GM13977 (cell line): ENCODE measurements at regions not wholly inside any gene's neighbourhood (a gene's known extent, or its start where the extent isn't known, plus 50 kb on each side); places are given as distances from the start of the nearest gene placed in this dataset.

Experiments used
- DNase-seq: peaks from one replicate; pipeline ENCODE4 v3.0.0; 2012; ENCODE audit warnings: low spot score
- CTCF ChIP-seq: IDR thresholded peaks from 2 replicates; pipeline ENCODE4 v1.5.1; 2012; ENCODE audit warnings: mild to moderate bottlenecking, control low read depth; ENCODE audit not compliant: insufficient read depth; ENCODE audit errors: extremely low read depth, missing control alignments
- in situ Hi-C: fragments of 300-500 bp; cut with MboI; formaldehyde crosslinking; loops from one replicate; pipeline ENCODE4 v1.12.0; 2022; ENCODE audit warnings: low sequenced_read_pairs, low pct_unique_long_range_greater_than_20kb, mixed read lengths, inconsistent platforms; ENCODE audit not compliant: unreplicated experiment

GRCh38 chr20:22257912-22258311 is 326.5 kb downstream of the FOXA2 start:
- in situ Hi-C loops = loop anchor here (25.0 kb wide), 1 partner anchor 446 kb away; no protein-coding TSS in a partner anchor
- no peak for DNase-seq
- TF ChIP-seq CTCF = no peak

GRCh38 chr20:22248051-22248667 is 336.2 kb downstream of the FOXA2 start:
- in situ Hi-C loops = no loop called here
- no peak for DNase-seq
- TF ChIP-seq CTCF = peak; percentile 60

- in situ Hi-C loops = no loop called here
- DNase-seq = no peak
- no peak for TF ChIP-seq CTCF
Observed at GRCh38 chr20:22245139-22245538, 339.2 kb downstream of the FOXA2 start.

GRCh38 chr20:22243067-22243466 is 341.3 kb downstream of the FOXA2 start:
- TF ChIP-seq CTCF = no peak
- in situ Hi-C loops = no loop called here
- no peak for DNase-seq

- in situ Hi-C loops = no loop called here
- no peak for DNase-seq
- no peak for TF ChIP-seq CTCF
Observed at GRCh38 chr20:22241609-22242008, 342.8 kb downstream of the FOXA2 start.

GRCh38 chr20:22232923-22233322 is 351.4 kb downstream of the FOXA2 start:
- DNase-seq = no peak
- in situ Hi-C loops = no loop called here

More at GRCh38 chr20:22232923-22233322, 351.4 kb downstream of the FOXA2 start:
- no peak for TF ChIP-seq CTCF
